GM12878 (cell line): ENCODE measurements at regions not wholly inside any gene's neighbourhood (a gene's known extent, or its start where the extent isn't known, plus 50 kb on each side); places are given as distances from the start of the nearest gene placed in this dataset.

Source experiments
- ATAC-seq: fragments of 200-7000 bp; cut with Tn5 transposase; 3 replicates; pipeline ENCODE4 v1.9.1; 2020; ENCODE audit warnings: mild to moderate bottlenecking, moderate library complexity
- BruUV-seq: library from RNA; stranded (reverse); fragments of 400-500 nt; replicated peaks from 2 replicates; lab custom pipeline; 2021; lab: Mats Ljungman, UMichigan
- CTCF ChIA-PET: fragments of 300-600 bp; sonication (Branson Sonifier 250); formaldehyde crosslinking; extraction: SDS; loops from one replicate; lab custom pipeline; 2021; ENCODE audit warnings: inconsistent platforms; lab: Yijun Ruan, JAX
- POLR2A ChIA-PET: fragments of 350-600 bp; formaldehyde crosslinking; extraction: SDS; loops from one replicate; lab custom pipeline; 2021; ENCODE audit warnings: inconsistent platforms; lab: Charles Lee
- RAD21 ChIA-PET: fragments of 300-600 bp; sonication (Branson Sonifier 250); formaldehyde crosslinking; loops from one replicate; lab custom pipeline; 2023; ENCODE audit warnings: antibody characterized with exemption; ENCODE audit not compliant: unreplicated experiment; lab: Charles Lee
- SMC1A ChIA-PET: fragments of 300-600 bp; sonication (Branson Sonifier 250); formaldehyde crosslinking; loops from one replicate; lab custom pipeline; 2023; ENCODE audit not compliant: unreplicated experiment, uncharacterized antibody; lab: Charles Lee
- DNase-seq: peaks from one replicate; pipeline ENCODE4 v3.0.0-alpha.2; 2011; ENCODE audit warnings: low read depth, low spot score
- FAIRE-seq: peaks from 3 replicates; lab custom pipeline; 2011; peaks lifted over from hg19 to GRCh38; lab: Jason Lieb, UNC
- H2AFZ ChIP-seq: 2 replicates; pipeline ENCODE4 v1.6.0; 2011; ENCODE audit warnings: low read depth, low read length, control low read depth; ENCODE audit not compliant: control insufficient read depth
- H3K27ac ChIP-seq: 2 replicates; pipeline ENCODE4 v1.5.1; 2011; ENCODE audit warnings: control low read depth; ENCODE audit not compliant: control insufficient read depth, insufficient read depth
- H3K27me3 ChIP-seq, 2 experiments: replicated peaks in 1 of 2; 2 replicates each; pipeline versions ENCODE4 v1.6.0 to v1.6.1; 2011; ENCODE audit warnings: low read length in 1 of 2; ENCODE audit not compliant: control insufficient read depth in 2 of 2, insufficient read depth in 2 of 2
- H3K36me3 ChIP-seq, 2 experiments: 2 replicates each; pipeline ENCODE4 v1.5.1; 2011; ENCODE audit warnings: low read length in 1 of 2; ENCODE audit not compliant: control insufficient read depth in 2 of 2, insufficient read depth in 2 of 2
- H3K4me1 ChIP-seq: 2 replicates; pipeline ENCODE4 v1.6.1; 2011; ENCODE audit warnings: mild to moderate bottlenecking, low read length, moderate library complexity, mixed read lengths; ENCODE audit not compliant: control insufficient read depth, insufficient read depth
- H3K4me2 ChIP-seq: 2 replicates; pipeline ENCODE4 v1.6.0; 2011; ENCODE audit warnings: control low read depth; ENCODE audit not compliant: control insufficient read depth, insufficient read depth
- H3K4me3 ChIP-seq: fragments of 200-600 bp; sonication (generic); 2 replicates; pipeline ENCODE4 v1.5.1; 2016
- H3K79me2 ChIP-seq: 2 replicates; pipeline ENCODE4 v1.6.0; 2011; ENCODE audit warnings: low read length; ENCODE audit not compliant: control insufficient read depth, insufficient read depth
- H3K9ac ChIP-seq: 2 replicates; pipeline ENCODE4 v1.8.0; 2011; ENCODE audit warnings: low read length, control low read depth, mixed read lengths; ENCODE audit not compliant: control insufficient read depth, insufficient read depth
- H3K9me3 ChIP-seq: replicated peaks from 3 replicates; pipeline ENCODE4 v1.5.1; 2011; ENCODE audit warnings: mild to moderate bottlenecking, low read length; ENCODE audit not compliant: control insufficient read depth, insufficient read depth
- H4K20me1 ChIP-seq: 2 replicates; pipeline ENCODE4 v1.6.0; 2011; ENCODE audit not compliant: control insufficient read depth, insufficient read depth
- ASH2L ChIP-seq: fragments of 300-600, 200-600 bp; sonication (generic); IDR thresholded peaks from 2 replicates; pipeline ENCODE4 v1.6.1; 2017; ENCODE audit warnings: low read depth, mild to moderate bottlenecking, borderline replicate concordance
- ATF3 ChIP-seq: IDR thresholded peaks from 2 replicates; pipeline ENCODE4 v1.6.1; 2011; ENCODE audit warnings: low read depth, mild to moderate bottlenecking, low read length, moderate library complexity, borderline replicate concordance; ENCODE audit errors: extremely low read depth
- MTA3 ChIP-seq: IDR thresholded peaks from 2 replicates; pipeline ENCODE4 v1.6.1; 2012; ENCODE audit warnings: low read length, inconsistent platforms, borderline replicate concordance
- NR2C2 ChIP-seq: IDR thresholded peaks from 2 replicates; pipeline ENCODE4 v1.6.1; 2011; ENCODE audit warnings: borderline replicate concordance, low read depth; ENCODE audit not compliant: control insufficient read depth, insufficient read length
- PAX5 ChIP-seq: IDR thresholded peaks from 2 replicates; pipeline ENCODE4 v1.6.1; 2011; ENCODE audit warnings: low read depth, low read length, borderline replicate concordance
- POLR2AphosphoS5 ChIP-seq: IDR thresholded peaks from 2 replicates; pipeline ENCODE4 v1.6.1; 2011; ENCODE audit warnings: mild to moderate bottlenecking, low read length, inconsistent platforms
- RAD21 ChIP-seq: IDR thresholded peaks from 2 replicates; pipeline ENCODE4 v1.6.1; 2011; ENCODE audit warnings: mild to moderate bottlenecking, low read depth, low read length, moderate library complexity; ENCODE audit not compliant: insufficient read depth
- RAD51 ChIP-seq: fragments of 450-650 bp; IDR thresholded peaks from 2 replicates; pipeline ENCODE4 v1.6.1; 2016; ENCODE audit warnings: moderate library complexity, mild to moderate bottlenecking, inconsistent platforms
- SKIL ChIP-seq: fragments of 450-650 bp; IDR thresholded peaks from 2 replicates; pipeline ENCODE4 v1.6.1; 2017; ENCODE audit warnings: mild to moderate bottlenecking, low read depth, inconsistent platforms; ENCODE audit not compliant: poor library complexity, severe bottlenecking
- SMC3 ChIP-seq: IDR thresholded peaks from 2 replicates; pipeline ENCODE4 v1.6.1; 2011; ENCODE audit warnings: low read length, improper control_type of control experiment, borderline replicate concordance
- TCF12 ChIP-seq: IDR thresholded peaks from 2 replicates; pipeline ENCODE4 v1.6.1; 2011; ENCODE audit warnings: low read depth, mild to moderate bottlenecking, low read length
- TCF3 ChIP-seq: IDR thresholded peaks from 2 replicates; pipeline ENCODE4 v1.6.1; 2012; ENCODE audit warnings: low read depth, mild to moderate bottlenecking, low read length, borderline replicate concordance; ENCODE audit not compliant: insufficient read depth
- ZNF24 ChIP-seq: fragments of 450-650 bp; IDR thresholded peaks from 2 replicates; pipeline ENCODE4 v1.6.1; 2017; ENCODE audit warnings: antibody characterized with exemption, mild to moderate bottlenecking
- WGBS: methylation state at CpG from one replicate; pipeline ENCODE4 v1.1.6; 2016; ENCODE audit warnings: low lambda C conversion rate; ENCODE audit not compliant: insufficient replicate concordance, insufficient coverage; ENCODE audit errors: missing lambda C conversion rate; 5-methylcytosine and 5-hydroxymethylcytosine counted together
- in situ Hi-C: fragments of 300-500 bp; cut with MboI; formaldehyde crosslinking; loops from 9 replicates; pipeline ENCODE4 v1.14.3; 2018; ENCODE audit warnings: mixed read lengths
- intact Hi-C: fragments of 100-400 bp; cut with micrococcal nuclease; formaldehyde crosslinking; loops from one replicate; pipeline ENCODE4 v1.14.2; 2022; ENCODE audit not compliant: unreplicated experiment
- TF ChIP-seq, protein P1 (sequence below): IDR thresholded peaks from 2 replicates; pipeline ENCODE4 v1.6.1; 2011; ENCODE audit warnings: low read depth, low read length, improper control_type of control experiment, borderline replicate concordance
- TF ChIP-seq, protein P2 (sequence below): IDR thresholded peaks from 2 replicates; pipeline ENCODE4 v1.6.1; 2011; ENCODE audit warnings: borderline replicate concordance, low read depth, mild to moderate bottlenecking, moderate library complexity, mixed read lengths, low read length; ENCODE audit not compliant: insufficient read depth; ENCODE audit errors: extremely low read length

DNA sequence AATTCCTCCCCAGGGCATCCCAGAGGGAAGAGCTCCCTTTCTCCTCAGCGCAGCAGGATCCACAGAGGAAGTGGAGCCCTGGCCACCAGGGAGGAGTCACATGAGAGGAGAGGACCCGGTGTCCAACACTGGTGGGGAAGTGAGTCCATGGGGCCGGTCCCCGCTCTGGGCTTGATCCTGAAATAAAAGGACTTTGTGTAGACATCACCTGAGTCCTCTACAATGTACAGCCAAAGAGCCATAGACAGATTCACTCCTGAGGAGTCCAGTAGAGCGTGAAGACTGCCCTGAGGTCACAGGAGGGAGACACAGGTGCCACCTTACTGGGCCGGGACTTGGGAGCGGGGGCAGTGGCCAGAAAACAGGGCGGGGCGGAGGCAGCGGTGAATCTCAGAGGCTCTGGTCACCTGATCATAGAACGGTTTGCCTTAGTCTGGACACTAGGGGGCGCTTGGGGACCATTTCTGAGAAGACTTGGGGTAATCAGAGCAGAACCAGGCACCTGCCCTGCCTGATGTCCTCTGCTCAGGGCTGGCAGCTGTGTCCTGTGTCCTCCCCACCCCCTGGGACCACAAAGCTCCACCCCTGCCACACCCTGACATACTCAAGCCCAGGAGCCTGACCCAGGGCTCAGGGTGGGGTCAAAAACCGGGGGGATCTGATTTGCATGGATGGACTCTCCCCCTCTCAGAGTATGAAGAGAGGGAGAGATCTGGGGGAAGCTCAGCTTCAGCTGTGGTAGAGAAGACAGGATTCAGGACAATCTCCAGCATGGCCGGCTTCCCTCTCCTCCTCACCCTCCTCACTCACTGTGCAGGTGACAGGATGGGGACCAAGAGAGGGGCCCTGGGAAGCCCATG lies 112.7 kb downstream of the VPREB1 start:
- ATAC-seq = peak; percentile 100
- Histone ChIP-seq H3K4me2 (0 out of 2 replicates have a peak overlapping the region, but pooled peaks have one; percentile 17), H3K79me2 (no peaks in the 10 kb centered on the region), H3K4me3 (no peak overlapping the region), H3K9me3 (no peaks in the 10 kb centered on the region), H3K36me3 (no peaks in the 10 kb centered on the region), H2AFZ (peak overlapping the region; percentile 44), H4K20me1 (no peaks in the 10 kb centered on the region), H3K9ac (no peak overlapping the region), H3K27ac (no peak overlapping the region), H3K4me1 (no peaks in the 10 kb centered on the region), H3K27me3 (no peaks in the 10 kb centered on the region)
- ChIA-PET SMC1A (interaction anchor here (1.0 to 1.8 kb wide), 5 partner anchors 13 to 230 kb away, joined by 4 to 5 read pairs (median 4); no protein-coding TSS in a partner anchor), POLR2A (no interaction called here), CTCF (interaction anchor here (0.6 to 3.6 kb wide), 15 partner anchors 12 to 365 kb away, joined by 3 to 13 read pairs (median 3); no protein-coding TSS in a partner anchor), RAD21 (interaction anchor here (0.7 to 1.4 kb wide), 3 partner anchors 107 to 198 kb away, joined by 3 read pairs; no protein-coding TSS in a partner anchor)
- intact Hi-C loops = no loop called here
- FAIRE-seq = peak; percentile 49
- in situ Hi-C loops = loop anchor here (10.0 kb wide), 2 partner anchors 558 to 778 kb away; no protein-coding TSS in a partner anchor
- DNase-seq = peak; percentile 34
- no TSS peak for BruUV-seq
- WGBS = 0% methylated on average over 14 of the region's 14 CpGs
- TF ChIP-seq POLR2AphosphoS5 (no peak), PAX5 (peak; percentile 77), ATF3 (peak; percentile 37; the same call in 1 of the 2 replicates), ZNF24 (no peak), ASH2L (no peak), RAD21 (peak; percentile 61), MTA3 (no peak), SMC3 (peak; percentile 29; the same call in 1 of the 2 replicates), RAD51 (peak; percentile 79), TCF3 (no peak), NR2C2 (no peak), SKIL (no peak), TCF12 (peak; percentile 51; the same call in 1 of the 2 replicates)
- TF ChIP-seq, protein P1, sequence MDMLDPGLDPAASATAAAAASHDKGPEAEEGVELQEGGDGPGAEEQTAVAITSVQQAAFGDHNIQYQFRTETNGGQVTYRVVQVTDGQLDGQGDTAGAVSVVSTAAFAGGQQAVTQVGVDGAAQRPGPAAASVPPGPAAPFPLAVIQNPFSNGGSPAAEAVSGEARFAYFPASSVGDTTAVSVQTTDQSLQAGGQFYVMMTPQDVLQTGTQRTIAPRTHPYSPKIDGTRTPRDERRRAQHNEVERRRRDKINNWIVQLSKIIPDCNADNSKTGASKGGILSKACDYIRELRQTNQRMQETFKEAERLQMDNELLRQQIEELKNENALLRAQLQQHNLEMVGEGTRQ = peak; percentile 13; the same call in 1 of the 2 replicates
- TF ChIP-seq, protein P2, sequence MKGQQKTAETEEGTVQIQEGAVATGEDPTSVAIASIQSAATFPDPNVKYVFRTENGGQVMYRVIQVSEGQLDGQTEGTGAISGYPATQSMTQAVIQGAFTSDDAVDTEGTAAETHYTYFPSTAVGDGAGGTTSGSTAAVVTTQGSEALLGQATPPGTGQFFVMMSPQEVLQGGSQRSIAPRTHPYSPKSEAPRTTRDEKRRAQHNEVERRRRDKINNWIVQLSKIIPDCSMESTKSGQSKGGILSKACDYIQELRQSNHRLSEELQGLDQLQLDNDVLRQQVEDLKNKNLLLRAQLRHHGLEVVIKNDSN = peak; percentile 75
